ENCODE measurements at regions not wholly inside any gene's neighbourhood (a gene's known extent, or its start where the extent isn't known, plus 50 kb on each side); places are given as distances from the start of the nearest gene placed in this dataset.

DNA sequence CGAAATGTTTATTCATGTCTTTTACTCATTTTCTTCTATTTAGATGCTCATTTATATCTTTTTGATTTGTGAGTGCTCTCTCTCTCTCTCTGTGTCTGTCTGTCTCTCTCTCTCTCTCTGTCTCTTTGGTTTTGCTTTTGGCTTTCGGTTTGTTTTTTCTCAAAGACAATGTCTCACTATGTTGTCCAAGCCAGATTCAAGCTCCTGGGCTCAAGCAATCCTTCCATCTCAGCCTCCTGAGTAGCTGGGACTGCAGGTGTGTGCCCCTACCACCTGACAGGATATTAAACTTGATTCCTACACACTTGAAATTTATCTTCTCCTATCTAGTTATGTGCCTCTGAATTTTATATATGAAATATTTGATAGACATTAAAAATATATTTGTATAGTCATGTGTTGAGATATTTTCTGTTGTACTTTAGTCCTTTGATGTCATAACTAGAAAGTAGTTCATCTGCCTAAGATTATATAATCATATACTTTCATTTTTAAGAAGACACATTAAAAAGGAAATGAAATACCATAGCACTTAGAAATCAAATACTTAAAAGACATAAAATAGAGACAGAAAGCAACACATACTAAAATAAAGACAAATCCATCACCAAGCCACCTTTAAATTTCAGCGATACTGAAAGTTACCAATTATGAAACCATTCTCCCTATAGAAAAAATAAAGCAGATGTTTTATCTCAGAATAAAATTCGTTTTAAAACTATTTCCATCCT is 68.1 kb upstream of the SFMBT2 start:
- TF ChIP-seq, protein P1, sequence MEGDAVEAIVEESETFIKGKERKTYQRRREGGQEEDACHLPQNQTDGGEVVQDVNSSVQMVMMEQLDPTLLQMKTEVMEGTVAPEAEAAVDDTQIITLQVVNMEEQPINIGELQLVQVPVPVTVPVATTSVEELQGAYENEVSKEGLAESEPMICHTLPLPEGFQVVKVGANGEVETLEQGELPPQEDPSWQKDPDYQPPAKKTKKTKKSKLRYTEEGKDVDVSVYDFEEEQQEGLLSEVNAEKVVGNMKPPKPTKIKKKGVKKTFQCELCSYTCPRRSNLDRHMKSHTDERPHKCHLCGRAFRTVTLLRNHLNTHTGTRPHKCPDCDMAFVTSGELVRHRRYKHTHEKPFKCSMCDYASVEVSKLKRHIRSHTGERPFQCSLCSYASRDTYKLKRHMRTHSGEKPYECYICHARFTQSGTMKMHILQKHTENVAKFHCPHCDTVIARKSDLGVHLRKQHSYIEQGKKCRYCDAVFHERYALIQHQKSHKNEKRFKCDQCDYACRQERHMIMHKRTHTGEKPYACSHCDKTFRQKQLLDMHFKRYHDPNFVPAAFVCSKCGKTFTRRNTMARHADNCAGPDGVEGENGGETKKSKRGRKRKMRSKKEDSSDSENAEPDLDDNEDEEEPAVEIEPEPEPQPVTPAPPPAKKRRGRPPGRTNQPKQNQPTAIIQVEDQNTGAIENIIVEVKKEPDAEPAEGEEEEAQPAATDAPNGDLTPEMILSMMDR (IDR thresholded peaks at IDR 0.05; ENCODE audit: control extremely low read depth in 1 of 3, insufficient read depth in 1 of 3, low read depth in 1 of 3, low read length in 3 of 3): no peak
- TF ChIP-seq SIN3A (conservative IDR thresholded peaks at IDR 0.05 in 1 of 2, IDR thresholded peaks at IDR 0.05 in 1 of 2; ENCODE audit: low read depth in 1 of 2, low read length in 2 of 2): no peak
- TF ChIP-seq SRF (IDR thresholded peaks at IDR 0.05; ENCODE audit: low read depth, low read length): no peak
- TF ChIP-seq HDAC6 (IDR thresholded peaks at IDR 0.05; ENCODE audit: low read depth, low read length): no peak
- TF ChIP-seq YY1 (IDR thresholded peaks at IDR 0.05; ENCODE audit: low read depth, low read length): no peak
- no peak for TF ChIP-seq POLR2A (IDR thresholded peaks at IDR 0.05; ENCODE audit: control extremely low read depth in 1 of 2, low read depth in 2 of 2, low read length in 2 of 2)
- TF ChIP-seq RAD21 (IDR thresholded peaks at IDR 0.05 in 1 of 2, conservative IDR thresholded peaks at IDR 0.05 in 1 of 2; ENCODE audit: low read depth in 2 of 2, low read length in 2 of 2): no peak
- no peak for TF ChIP-seq CHD2 (IDR thresholded peaks at IDR 0.05; ENCODE audit: low read length)
- no peak for TF ChIP-seq POLR2AphosphoS5 (IDR thresholded peaks at IDR 0.05; ENCODE audit: low read depth, low read length)

All from H1 (cell line).